Stimulated activated CD4-positive, alpha-beta T cell treated with anti-CD3 and anti-CD28 coated beads, TNF-alpha, amount 100 ng/mL, for 48 hours (primary cell): ENCODE measurements at regions not wholly inside any gene's neighbourhood (a gene's known extent, or its start where the extent isn't known, plus 50 kb on each side); places are given as distances from the start of the nearest gene placed in this dataset.
"Not testable (repeated sequence)": the region's sequence is repeated elsewhere in the genome, so short reads cannot be mapped to it uniquely, and the experiment has no call there.

Source experiments
- DNase-seq, 3 donors: peaks; one replicate each; pipeline ENCODE4 v3.0.0-alpha.2; 2020; ENCODE audit warnings: low read depth in 3 of 3

DNA sequence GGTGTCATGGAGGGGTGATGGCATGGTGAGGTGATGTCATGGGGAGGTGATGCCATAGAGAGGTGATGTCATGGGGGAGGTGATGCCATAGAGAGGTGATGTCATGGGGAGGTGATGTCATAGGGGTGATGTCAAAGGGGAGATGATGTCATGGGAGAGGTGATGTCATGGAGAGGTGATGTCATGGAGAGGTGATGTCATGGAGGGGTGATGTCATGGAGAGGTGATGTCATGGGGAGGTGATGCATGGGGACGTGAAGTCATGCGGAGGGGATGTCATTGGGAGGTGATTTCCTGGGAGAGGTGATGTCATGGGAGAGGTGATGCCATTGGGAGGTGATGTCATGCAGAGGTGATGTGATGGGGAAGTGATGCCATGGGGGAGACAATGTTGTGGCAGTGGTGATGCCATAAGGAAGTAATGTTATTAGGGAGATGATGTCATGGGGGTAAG, 92.1 kb upstream of the C1orf174 start:
- DNase-seq: no peak

DNA sequence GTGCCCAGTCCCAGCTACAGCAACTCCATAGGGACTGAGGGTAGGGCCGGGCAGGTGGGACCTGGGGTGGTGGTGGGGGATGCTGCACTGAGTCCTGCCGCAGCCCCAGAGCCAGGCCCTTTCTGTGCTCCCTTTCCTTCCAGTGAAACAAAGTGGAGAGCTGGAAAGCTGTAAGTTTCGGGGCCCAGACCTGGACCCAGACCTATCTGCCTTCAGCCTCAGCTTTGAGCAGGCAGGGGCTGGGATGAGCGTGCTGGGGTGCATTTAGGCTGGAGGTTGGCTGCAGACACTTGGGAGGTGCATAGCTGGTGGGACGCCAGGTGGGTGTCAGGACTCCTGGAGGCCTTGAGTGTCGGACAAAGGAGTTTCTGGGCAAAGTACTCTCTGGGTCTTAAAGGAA, 92.7 kb upstream of the C1orf174 start:
- no peak for DNase-seq

GRCh38 chr1:3993619-3994375, 93.7 kb upstream of the C1orf174 start:
- DNase-seq: no peak

GRCh38 chr1:3995141-3995780, 95.2 kb upstream of the C1orf174 start:
- no peak for DNase-seq

- no peak for DNase-seq
Measured at GRCh38 chr1:3996846-3997705, 97.0 kb upstream of the C1orf174 start.

DNA sequence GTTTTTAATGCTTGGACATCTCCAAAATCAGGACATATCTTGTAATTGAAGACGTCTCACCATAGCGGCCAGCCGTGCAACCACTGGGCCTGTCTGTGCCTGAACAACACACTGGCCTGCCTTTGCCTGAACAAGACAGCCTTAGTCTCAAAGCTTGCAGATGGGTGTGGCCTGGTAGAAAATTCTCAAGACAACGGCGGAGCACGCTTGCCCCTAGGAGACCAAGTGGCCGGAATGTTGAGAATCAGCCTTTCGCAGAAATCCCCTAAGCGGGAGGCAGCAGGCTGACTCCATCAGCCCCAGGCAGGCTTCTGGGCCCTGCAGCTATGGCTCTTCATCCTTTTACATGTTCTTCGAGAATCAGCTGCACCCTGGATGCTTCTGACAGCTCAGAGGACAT, 98.0 kb upstream of the C1orf174 start:
- DNase-seq: no peak

DNA sequence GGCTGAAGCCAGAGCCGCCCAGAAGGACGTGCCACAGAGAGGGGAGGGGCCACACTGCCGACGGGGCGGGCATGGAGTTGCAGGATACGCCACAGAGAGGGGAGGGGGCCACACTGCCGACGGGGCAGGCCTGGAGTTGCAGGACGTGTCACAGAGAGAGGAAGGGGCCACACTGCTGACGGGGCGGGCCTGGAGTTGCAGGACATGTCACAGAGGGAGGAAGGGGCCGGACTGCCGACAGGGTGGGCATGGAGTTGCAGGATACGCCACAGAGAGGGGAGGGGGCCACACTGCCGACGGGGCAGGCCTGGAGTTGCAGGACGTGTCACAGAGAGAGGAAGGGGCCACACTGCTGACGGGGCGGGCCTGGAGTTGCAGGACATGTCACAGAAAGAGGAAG, 99.4 kb upstream of the C1orf174 start:
- DNase-seq: not testable (repeated sequence)

DNA sequence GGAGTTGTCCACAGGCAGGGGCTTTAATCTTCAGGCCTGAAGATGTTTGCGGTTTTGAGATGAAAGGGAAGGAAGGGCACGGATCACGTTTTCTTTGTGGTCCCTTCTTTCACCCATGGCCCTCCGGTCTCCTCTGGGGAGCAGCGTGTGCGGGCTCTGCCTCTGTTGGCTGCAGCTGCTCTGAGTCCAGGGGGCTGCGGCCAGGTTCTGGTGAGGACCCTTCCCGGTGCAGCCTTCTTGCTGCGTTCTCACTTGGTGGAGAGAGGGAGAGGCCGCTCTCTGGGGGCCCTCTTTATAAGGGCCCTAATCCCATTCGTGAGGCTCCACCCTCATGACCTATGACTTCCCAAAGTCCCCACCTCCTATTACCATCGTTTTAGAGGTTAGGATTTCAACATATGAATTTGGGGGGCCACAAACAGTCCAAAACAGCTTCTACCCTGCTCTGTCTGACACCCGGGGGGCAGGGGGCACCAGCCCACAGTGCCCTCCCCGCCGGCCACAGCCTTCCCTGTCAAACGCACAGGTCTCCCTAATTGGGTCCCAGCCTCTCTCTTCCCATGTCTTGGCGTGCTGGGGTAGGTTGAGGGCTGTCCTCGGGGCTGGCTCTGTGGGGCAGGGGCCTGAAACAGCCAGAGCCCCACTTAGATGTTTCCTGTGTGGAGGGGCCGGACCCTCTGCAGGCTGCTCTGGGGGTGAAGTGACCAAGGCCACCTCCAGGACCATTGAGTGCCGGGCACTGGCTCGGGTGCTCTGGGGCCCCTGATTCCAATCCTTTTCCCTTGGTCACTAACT, 100.1 kb upstream of the C1orf174 start:
- DNase-seq: no peak

DNA sequence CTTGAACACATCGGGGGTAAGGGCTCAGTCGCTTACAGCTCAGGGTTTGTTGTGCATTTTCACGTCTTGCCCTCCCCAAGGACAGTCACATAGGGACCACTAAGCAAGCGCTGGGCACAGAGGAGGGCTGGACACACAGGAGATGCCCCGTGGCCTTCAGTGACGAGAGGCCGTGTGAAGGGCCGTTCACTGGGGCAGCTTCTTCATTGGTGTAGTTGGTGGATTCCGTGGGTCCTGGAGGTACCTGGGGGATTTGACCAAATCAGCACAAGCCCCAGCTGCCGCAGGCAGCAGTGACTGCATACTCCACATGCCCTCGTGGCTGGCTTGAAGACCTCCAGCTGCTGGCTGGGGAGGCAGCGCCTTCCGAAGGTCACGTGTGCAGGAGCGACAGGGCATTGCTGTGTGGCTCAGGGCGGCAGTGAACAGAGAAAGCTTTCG, 100.8 kb upstream of the C1orf174 start:
- no peak for DNase-seq

DNA sequence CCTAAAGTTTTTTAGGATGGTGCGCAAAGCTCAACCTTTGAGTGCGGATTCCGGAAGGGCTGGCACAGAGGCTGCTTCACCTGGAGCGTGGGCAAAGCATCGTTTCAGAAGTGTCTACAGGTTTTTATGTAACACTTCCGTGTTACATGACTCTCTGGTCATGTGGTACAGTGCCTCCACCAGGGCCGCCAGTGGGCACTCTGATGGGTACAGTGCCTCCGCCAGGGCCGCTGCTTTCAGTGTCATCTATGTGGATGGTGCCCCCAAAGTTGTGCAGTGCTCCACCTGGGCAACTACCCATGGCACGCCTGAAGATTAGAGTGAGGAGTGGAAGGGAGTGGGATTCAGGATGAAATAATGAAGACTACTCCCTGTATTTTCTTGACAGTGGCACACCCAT, 101.4 kb upstream of the C1orf174 start:
- DNase-seq: no peak

- DNase-seq: no peak
Measured at GRCh38 chr1:4002061-4002521, 102.0 kb upstream of the C1orf174 start.

GRCh38 chr1:4002741-4003140, 102.7 kb upstream of the C1orf174 start:
- DNase-seq: no peak

DNA sequence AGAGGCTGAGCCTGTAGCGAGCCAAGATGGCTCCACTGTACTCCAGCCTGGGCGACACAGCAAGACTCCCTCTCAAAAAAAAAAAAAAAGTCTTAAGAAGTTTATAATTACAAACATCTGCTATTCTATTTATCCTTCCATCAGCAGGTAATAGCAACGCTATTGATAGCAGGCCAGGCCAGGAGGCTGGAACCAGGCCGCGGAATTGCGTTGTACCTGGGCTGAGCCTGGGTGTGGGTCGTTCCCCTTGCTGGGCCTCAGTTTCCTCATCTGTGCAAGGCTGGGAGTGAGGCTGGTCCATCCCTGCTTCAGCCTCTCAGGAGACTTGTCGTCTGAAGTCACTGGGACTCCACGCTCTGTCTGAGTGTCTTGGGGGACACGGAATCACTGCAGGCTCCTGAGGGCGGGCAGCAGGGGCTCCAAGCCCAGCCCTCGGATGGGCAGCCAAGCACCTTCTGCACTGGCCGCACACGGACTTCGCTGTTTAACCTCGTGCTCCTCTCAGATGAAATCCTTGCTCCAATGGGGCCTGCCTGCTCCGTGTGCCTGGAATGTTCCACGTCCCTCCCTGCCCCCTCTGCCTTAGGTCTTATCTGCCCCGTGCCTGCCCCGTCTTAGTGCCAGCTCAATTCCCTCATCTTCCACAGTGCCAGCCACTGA, 103.9 kb upstream of the C1orf174 start:
- no peak for DNase-seq

GRCh38 chr1:4004635-4005430, 104.8 kb upstream of the C1orf174 start:
- no peak for DNase-seq

DNA sequence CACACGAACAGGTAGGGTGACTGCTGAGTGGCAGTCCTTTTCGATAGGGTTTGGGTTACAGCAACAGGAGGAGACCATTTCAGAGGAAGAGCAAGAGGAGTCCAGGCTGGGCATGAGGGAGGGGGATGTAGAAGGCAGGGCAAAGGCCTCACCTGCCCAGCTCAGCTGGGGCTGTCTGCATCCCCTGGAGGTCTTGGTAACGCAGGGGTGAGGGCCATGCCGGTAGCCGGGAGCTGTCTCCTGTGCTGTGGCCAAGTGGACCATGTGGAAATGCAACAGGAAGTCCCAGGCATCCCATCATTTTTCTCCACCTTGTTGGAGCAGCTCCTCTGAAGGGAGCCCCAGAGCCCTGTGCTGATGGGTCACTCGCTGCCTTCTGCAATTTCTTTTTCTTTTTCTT, 105.4 kb upstream of the C1orf174 start:
- no peak for DNase-seq

- DNase-seq: no peak
Measured at GRCh38 chr1:4006676-4007374, 106.8 kb upstream of the C1orf174 start.

- DNase-seq: no peak
Measured at GRCh38 chr1:4010284-4010683, 110.2 kb upstream of the C1orf174 start.

GRCh38 chr1:4010814-4011605, 110.9 kb upstream of the C1orf174 start:
- DNase-seq: no peak
